Vagina (tissue), 2 donors: ENCODE measurements at regions not wholly inside any gene's neighbourhood (a gene's known extent, or its start where the extent isn't known, plus 50 kb on each side); places are given as distances from the start of the nearest gene placed in this dataset.

ENCODE experiments used
- DNase-seq, 2 donors: peaks; one replicate each; pipeline ENCODE4 v3.0.0-alpha.2; 2017; ENCODE audit errors: extremely low spot score in 2 of 2
- H3K27ac ChIP-seq: fragments of 200-600 bp; sonication (generic); one replicate; pipeline ENCODE4 v1.5.1; 2019
- H3K27me3 ChIP-seq: fragments of 200-600 bp; sonication (generic); one replicate; pipeline ENCODE4 v1.5.1; 2019
- H3K36me3 ChIP-seq, 2 donors: fragments of 200-600 bp; sonication (generic); one replicate each; pipeline ENCODE4 v1.5.1; 2017 to 2019
- H3K4me1 ChIP-seq: fragments of 200-600 bp; sonication (generic); one replicate; pipeline ENCODE4 v1.5.1; 2019
- H3K4me3 ChIP-seq, 2 donors: fragments of 200-600 bp; sonication (generic); 1 replicate in 1 of 2; 2 replicates in 1 of 2; pipeline ENCODE4 v1.5.1; 2016 to 2019
- H3K9me3 ChIP-seq: fragments of 200-600 bp; sonication (generic); one replicate; pipeline ENCODE4 v1.5.1; 2019
- CTCF ChIP-seq, 3 experiments: fragments of 450-650 bp in 2 of 3; fragments of 200-600 bp in 1 of 3; sonication (generic) in 1 of 3; IDR thresholded peaks; one replicate each; pipeline ENCODE4 v1.5.1; 2017 to 2019; ENCODE audit warnings: antibody characterized with exemption in 3 of 3, mild to moderate bottlenecking in 2 of 3, moderate library complexity in 2 of 3
- POLR2A ChIP-seq, 2 donors: fragments of 450-650 bp; IDR thresholded peaks; one replicate each; pipeline ENCODE4 v1.6.1; 2017; ENCODE audit warnings: antibody characterized with exemption in 2 of 2, mild to moderate bottlenecking in 2 of 2, moderate library complexity in 2 of 2
- POLR2AphosphoS5 ChIP-seq, 2 donors: sonication (generic); formaldehyde crosslinking; IDR thresholded peaks; one replicate each; pipeline ENCODE4 v1.9.0; 2017; ENCODE audit warnings: antibody characterized with exemption in 2 of 2, mild to moderate bottlenecking in 2 of 2, low read depth in 1 of 2; ENCODE audit not compliant: insufficient read depth in 1 of 2
- intact Hi-C: fragments of 100-400 bp; cut with DNase I; formaldehyde crosslinking; loops from one replicate; pipeline ENCODE4 v1.15.1; 2023

GRCh38 chr6:119459207-119459974 is 109.8 kb upstream of the MAN1A1 start:
- no peak overlapping the region for H3K27ac ChIP-seq
- TF ChIP-seq POLR2A (IDR thresholded peaks at IDR 0.05) (no peak), CTCF (IDR thresholded peaks at IDR 0.05) (no peak), POLR2AphosphoS5 (IDR thresholded peaks at IDR 0.05; ENCODE audit: insufficient read depth in 1 of 2, low read depth in 1 of 2) (no peak)
- no peaks in the 10 kb centered on the region for H3K36me3 ChIP-seq
- H3K27me3 ChIP-seq, result no peaks in the 10 kb centered on the region
- H3K4me3 ChIP-seq, result no peak overlapping the region
- H3K9me3 ChIP-seq, result no peaks in the 10 kb centered on the region
- DNase-seq, result no peak
- no peaks in the 10 kb centered on the region for H3K4me1 ChIP-seq
- intact Hi-C loops, result no loop called here

- Histone ChIP-seq H3K27ac (no peak overlapping the region), H3K4me1 (no peaks in the 10 kb centered on the region)
- DNase-seq, result no peak
Measured at GRCh38 chr6:119454714-119455113, 105.2 kb upstream of the MAN1A1 start.

GRCh38 chr6:119453242-119454200 is 104.0 kb upstream of the MAN1A1 start:
- Histone ChIP-seq H3K4me1 (no peaks in the 10 kb centered on the region), H3K36me3 (no peaks in the 10 kb centered on the region), H3K4me3 (no peak overlapping the region), H3K27ac (no peak overlapping the region), H3K27me3 (no peaks in the 10 kb centered on the region), H3K9me3 (no peaks in the 10 kb centered on the region)
- intact Hi-C loops, result no loop called here
- TF ChIP-seq POLR2A (IDR thresholded peaks at IDR 0.05) (no peak), CTCF (IDR thresholded peaks at IDR 0.05) (no peak), POLR2AphosphoS5 (IDR thresholded peaks at IDR 0.05; ENCODE audit: insufficient read depth in 1 of 2, low read depth in 1 of 2) (no peak)
- DNase-seq, result no peak

More at GRCh38 chr6:119454714-119455113, 105.2 kb upstream of the MAN1A1 start:
- Histone ChIP-seq H3K36me3 (no peaks in the 10 kb centered on the region), H3K9me3 (no peaks in the 10 kb centered on the region), H3K27me3 (no peaks in the 10 kb centered on the region), H3K4me3 (no peak overlapping the region)
- no peak for TF ChIP-seq CTCF (IDR thresholded peaks at IDR 0.05)
- no peak for TF ChIP-seq POLR2A (IDR thresholded peaks at IDR 0.05)
- intact Hi-C loops, result no loop called here

- TF ChIP-seq CTCF (IDR thresholded peaks at IDR 0.05), result no peak
- no peak for TF ChIP-seq POLR2AphosphoS5 (IDR thresholded peaks at IDR 0.05; ENCODE audit: insufficient read depth in 1 of 2, low read depth in 1 of 2)
- TF ChIP-seq POLR2A (IDR thresholded peaks at IDR 0.05), result no peak
- no peak overlapping the region for H3K27ac ChIP-seq
- intact Hi-C loops, result no loop called here
Measured at GRCh38 chr6:119449331-119450156, 100.0 kb upstream of the MAN1A1 start.

More at GRCh38 chr6:119449331-119450156, 100.0 kb upstream of the MAN1A1 start:
- Histone ChIP-seq H3K9me3 (no peaks in the 10 kb centered on the region), H3K36me3 (no peaks in the 10 kb centered on the region), H3K27me3 (no peaks in the 10 kb centered on the region), H3K4me3 (no peak overlapping the region), H3K4me1 (peaks cover 15% of the 10 kb centered on the region)
- DNase-seq, result no peak
